HG03159 (cell line): ENCODE measurements at regions not wholly inside any gene's neighbourhood (a gene's known extent, or its start where the extent isn't known, plus 50 kb on each side); places are given as distances from the start of the nearest gene placed in this dataset.

Experiments
- ATAC-seq: cut with Tn5 transposase; IDR thresholded peaks from one replicate; pipeline ENCODE4 v1.9.1; 2021; ENCODE audit warnings: mild to moderate bottlenecking, moderate library complexity; ENCODE audit not compliant: unreplicated experiment

DNA sequence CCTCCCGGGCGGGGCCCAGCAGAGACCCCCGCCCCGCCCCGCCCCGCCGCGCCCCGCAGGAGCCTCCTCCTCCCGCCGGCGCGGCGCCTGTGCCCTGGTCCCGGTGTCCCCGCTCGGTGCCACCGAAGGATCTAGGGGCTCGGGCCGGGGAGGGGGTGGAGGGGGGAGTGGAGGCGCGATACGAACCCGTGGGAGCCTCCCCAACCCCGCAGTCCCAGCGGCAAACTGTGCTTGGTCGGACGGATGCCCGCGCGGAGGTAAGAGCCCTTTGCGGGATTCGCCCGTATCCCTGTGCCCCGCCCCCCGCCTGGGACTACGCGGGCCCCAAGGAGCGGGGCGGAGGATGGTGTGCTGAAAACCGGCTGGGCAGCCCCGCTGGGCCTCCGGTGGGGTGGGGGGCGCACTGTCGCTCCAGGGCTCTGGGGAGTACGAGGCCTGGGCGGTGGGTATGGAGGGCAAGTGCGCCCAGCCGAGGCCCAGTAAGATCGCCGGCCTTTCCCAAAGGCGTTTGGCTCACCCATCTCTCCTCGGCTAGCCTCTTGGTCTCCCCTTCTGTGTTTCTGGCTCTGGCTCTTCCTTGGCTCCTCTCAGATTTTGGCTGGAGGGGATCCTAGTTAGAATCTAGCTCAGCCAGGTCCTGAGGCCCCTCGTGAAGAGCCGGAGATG lies 65.6 kb upstream of the POLG start:
- peak; percentile 12 for ATAC-seq

DNA sequence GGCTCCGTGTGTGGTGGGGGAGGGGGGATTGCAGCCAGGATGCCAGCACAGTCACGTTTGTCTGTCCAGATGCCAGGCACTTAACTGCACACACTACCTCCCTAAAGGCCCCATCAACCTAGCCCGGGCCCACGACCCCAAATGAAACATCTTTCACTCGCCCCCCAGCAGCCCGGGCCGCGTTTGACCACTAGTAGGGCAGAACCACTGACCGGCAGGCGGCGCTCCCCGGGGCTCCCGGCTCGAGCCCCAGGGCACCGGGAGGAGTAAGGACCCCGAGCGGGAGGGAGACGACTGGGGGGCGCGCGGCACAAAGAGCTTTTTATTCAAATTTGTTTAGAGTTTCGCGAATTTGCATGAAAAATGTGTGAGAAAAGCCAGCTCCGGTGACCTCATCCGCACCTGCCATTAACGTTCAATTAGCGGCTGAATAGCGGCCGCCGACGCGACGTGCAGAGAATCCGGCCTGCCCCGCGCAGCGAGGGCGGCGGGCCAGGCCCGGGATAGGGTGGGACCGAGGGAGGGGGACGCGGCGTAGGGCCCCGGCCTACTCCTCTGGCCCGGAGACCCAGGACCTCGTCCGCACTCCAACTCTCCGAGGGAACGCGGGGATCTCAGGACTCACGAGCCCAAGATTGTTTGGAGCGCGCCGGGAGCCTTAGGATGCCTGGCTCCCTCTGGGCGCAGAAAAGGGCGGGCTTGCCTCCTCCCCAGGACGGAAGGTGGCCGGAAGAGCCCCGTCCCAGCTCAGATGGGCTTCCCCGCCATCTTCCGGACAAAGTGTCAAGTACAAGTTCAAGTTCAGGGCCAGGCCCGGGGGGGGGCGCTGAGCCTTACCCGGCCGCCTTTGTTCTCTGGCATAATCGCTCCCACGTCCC lies 64.9 kb upstream of the POLG start:
- ATAC-seq = peak; percentile 76

DNA sequence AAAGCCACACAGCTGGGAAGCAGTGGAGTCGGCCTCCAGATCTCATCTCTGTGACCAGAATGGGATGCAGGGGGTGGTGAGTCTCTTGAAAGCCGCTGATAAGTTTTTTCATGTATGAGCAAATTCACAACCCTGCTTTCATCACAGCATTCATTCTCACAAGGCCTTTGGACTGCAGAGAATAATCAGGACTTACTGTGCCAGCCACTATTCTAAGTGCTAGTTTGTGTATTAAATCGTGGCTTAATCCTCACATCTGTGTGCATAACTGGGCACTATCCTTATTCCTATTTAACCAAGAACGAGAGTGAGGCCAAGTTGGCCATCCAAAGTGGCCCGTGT lies 64.2 kb upstream of the POLG start:
- ATAC-seq = no peak

DNA sequence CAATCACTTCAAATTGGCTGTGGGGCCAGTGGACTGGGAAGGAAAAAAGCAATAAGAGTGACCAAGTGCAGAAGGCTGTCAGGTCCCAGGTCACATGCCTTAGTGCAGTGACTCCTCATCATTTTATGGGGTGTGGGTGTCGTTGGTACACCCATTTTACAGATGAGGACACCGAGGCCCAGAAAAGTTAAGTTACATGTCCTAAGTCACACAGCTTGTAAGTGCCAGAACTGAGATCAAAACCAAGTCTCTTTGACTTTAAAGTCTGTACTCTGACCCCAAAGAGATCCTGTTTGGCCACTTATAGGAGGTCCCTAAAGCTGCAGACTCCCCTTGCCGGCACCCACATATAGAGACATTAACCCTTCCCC lies 63.0 kb upstream of the POLG start:
- ATAC-seq = no peak

DNA sequence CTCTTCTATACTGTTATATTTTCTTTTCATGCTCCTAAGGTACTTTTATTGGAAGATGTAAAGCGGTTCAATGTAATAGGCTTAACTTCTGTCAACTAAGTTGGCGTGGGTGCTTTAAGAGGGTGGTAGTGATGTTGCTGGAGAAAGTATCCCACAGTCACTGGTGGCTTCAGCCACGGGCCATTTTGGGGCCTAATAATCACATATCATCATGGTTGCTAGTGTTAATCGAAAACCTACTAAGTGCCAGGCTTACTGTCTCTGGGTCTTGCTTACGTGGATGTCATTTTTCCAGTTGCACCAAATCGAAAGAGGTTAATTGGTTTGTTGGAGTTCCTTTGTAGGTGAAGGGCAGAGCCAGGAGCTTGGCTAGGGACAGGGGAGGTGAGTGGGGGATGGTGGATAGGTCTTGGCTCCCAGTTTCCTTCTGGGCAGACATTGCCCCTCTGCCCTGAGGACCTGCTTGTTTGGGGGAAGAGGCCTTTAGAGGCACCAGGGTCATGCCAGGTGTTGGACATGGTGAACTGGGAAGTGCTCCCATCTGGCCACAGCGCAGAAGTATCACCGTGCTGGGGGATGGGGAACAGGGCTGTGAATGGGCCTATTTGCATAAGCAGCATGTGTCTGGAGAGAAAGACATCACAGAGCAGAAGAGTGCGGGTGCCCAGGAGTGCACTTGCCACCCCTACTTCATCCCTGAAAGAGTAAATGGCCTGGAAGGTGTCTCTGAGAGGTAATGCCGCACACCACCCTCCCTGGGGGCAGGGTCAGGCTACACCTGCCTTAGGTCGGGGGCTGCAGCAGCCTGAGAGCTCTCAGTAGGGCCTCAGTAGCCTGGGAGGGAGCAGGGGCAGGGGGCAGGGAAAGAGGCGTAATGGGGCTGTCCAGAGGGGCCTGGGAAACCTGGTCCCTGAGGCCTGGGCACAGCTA lies 62.4 kb upstream of the POLG start:
- ATAC-seq = no peak

DNA sequence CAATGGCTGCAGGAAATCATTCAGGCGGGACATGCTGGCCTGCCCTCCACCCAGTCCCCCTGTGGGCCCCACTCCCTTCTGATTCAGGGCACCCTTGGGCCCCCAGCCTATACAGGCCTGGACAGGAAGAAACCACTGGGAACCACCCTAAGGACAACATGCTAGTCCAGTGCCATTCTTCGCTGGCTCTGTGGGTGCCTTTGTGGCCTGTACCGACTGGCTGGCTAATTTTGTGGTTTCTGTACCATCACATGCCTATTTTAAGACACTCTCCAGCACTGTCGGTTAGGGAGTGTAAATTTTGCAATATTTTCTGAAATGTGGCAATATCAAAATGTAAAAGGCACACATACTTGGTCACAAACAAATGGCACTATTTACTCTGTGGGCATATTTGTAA lies 61.4 kb upstream of the POLG start:
- ATAC-seq = no peak

DNA sequence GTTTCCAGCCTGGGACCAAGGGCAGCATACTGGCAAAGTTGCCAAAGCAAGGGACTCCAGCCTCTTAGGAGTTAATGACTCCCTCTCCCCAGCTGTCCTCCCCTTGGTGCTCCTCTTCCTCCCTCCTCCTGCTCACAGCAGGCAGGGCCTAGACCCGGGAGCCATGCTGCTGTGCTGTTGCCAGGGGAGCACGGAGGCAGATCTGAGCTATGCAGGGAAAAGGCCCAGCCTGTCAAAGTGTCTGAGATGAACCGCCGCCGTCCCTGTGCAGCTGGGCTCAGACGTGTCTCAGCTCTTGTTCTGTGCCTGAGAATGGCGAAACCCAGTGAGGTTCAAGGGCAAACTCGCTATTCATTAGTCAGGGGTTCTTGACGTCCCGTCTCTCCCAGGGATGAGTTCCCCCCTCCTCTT lies 60.8 kb upstream of the POLG start:
- no peak for ATAC-seq

DNA sequence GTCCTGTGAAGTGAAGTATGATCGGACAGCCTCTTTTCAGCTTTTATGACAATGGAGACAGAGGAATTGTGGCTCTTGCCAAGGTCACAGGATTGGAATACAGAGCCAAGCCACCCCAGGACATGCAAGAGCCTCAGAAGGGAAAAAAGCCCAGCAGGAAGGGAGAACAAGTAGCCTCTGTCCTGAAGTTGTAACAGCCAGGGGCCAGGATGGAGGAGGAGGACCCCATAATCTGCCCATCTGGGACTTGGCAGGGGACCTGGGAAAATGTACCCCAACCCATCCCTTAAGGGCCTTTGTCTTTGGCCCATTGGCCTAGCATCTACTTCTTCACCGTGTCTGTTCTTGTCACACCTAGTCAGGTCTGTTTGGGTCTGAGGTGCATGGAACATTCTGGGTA lies 60.4 kb upstream of the POLG start:
- ATAC-seq = no peak

DNA sequence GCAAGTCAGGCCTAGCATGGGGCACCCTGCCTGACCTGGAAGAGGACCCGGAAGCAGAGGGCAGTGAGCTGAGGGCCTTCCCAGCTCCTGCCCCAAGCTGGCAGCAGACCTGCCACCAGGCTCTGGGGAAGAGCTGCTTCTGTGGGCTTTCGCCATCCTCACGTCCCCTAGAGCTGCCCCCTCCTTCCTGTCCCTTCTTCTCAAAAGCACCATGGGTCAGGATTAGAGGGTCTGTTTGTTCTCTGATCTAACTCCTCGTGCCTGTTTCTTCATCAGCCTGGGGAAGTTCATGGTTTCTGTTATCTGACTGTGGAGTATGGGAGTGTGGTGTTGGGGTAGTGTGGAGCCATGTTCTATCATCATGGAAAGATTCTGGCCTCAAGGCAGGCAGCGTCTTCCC lies 58.4 kb upstream of the POLG start:
- ATAC-seq = no peak

DNA sequence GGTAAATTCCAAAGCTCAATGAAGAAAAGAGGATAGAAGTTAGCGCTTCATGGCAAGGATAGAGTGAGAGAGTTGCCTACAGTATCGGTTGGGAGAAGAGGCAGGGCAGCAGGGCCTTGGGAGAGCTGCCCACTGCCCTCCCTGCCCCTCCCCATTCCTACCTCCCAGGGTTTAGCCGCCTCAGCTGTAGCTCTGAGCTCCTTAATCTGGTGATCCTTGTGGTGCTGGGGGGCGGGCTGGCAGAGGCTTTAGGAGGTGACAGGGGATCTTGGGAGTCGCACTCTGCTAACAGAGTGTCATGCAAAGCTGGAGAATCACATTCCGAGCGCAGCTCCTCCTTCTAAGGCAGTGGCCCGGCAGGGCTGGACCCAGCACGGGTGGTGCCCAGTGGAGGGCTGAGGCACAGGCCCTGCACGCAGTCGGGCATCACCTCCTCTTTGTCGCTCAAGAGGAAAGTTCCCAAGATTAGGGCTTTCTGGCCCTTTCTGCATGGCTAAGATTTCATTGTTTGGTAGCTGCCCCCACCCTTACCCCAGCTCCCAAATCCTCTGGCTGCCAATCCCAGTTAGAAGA lies 57.1 kb upstream of the POLG start:
- ATAC-seq = no peak

DNA sequence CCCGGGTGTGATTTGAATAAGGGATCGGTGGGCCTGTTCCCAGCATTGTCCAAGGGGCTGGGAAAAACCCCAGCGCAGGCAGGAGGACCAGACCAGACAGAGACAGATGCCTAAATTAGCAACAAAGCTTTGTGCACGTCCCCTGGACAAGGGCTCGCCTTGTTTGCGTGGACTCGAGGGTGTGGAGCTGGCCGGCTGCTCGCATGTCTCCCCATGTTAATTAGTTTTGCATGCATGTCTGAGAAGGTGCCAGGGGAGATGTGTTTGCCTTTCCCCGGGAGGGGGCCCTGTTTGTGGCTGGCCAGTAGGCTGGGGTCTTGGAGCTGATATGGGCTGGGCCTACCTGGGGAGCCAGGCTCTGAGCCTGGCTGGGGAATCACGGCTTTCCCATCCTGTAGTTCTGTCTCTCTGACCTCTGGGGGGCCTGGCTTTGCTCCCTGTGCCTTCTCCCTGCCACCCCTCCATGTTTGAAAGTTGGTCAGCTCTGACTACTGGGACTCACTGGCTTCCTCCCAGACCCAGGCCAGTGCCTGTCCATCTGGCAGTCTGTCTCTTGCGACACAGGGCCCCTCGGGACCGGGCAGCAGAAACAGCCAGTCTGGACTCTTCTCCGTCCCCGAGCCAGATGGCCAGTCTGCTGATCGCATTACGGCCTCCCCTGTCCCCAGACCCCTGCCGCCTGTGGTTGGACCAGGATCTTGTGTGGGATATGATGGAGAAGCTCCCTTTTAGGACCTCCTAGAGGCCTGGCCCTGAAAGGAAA lies 55.4 kb upstream of the POLG start:
- no peak for ATAC-seq

DNA sequence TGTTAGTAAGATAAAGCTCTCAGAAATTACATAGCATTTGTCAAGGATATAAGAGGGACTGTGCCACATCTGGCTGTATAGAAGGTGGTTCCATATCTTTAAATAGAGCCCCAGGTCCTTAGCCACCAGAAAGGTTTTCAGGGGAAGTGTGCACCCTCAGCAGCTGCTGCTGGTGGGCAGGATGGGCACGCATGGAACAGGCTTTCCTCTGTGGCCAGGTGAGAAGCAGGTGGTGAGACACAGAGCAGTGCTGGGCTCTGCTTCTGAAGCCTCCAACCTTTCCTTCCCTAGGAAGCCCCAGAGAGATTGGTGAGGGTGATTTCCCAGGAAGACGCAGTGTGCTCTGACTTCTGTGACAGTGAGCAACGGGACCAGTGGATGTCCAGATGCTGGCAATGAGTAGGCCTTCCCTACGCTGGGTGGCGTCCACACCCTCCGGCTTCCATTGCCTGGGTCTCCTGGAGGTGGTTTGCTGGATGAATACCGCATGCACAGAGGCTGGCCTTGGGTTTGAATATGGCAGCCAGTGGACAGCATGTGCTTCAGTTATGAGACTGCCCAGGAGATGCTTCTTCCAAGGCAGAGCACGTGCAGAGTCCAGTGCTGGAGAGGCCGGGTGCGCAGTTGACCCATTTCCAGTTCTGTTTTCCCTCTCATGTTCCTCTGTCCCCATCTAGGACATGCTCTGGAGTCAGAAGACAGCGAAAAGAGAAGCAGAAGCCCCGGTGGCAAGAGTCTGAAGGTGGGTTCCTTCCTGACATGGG lies 52.7 kb upstream of the POLG start:
- ATAC-seq = no peak

DNA sequence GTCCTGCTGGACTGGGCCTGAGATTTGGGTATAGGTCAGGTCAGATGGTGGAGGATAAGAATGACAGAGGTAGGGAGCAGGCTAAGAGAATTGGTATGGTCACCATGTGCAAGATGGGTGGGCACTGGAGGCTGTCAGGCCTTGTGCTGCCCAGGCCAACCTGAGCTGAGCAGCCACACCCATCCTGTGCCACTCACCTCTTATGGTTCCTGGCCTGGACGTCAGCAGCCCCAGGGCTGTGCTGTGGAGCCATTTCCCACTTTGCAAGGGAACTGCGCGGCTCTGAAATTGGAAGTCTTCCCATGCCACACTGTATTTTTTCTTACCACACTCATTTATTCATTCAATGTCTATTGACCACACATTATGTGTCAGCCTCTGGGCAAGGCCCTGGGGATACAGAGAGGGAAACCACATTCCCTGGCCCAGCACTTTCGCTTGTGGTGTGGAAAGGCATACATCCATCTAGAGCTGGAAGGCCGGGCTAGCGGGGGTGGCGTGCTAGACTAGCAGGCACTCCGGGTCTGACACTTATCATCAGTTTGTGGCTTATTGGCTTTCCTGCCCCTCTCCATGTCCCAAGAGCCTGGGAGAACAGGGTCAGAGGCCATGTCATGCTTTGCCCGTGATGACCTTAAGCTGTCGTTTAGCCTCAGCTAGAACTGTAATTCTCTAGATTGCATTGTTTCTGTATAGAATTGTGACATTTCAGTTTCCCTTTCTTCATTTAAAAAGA lies 51.1 kb upstream of the POLG start:
- no peak for ATAC-seq
